GM18951 (cell line): ENCODE measurements at regions not wholly inside any gene's neighbourhood (a gene's known extent, or its start where the extent isn't known, plus 50 kb on each side); places are given as distances from the start of the nearest gene placed in this dataset.
"Not testable (repeated sequence)": the region's sequence is repeated elsewhere in the genome, so short reads cannot be mapped to it uniquely, and the experiment has no call there.

Source experiments
- POLR2A ChIP-seq: IDR thresholded peaks from 4 replicates; pipeline ENCODE4 v1.6.1; 2011; ENCODE audit warnings: mild to moderate bottlenecking; ENCODE audit not compliant: insufficient read length, insufficient read depth; ENCODE audit errors: extremely low read depth
- in situ Hi-C: fragments of 300-500 bp; cut with MboI; formaldehyde crosslinking; loops from one replicate; pipeline ENCODE4 v1.12.0; 2022; ENCODE audit warnings: low sequenced_read_pairs, mixed read lengths, inconsistent platforms; ENCODE audit not compliant: unreplicated experiment

- in situ Hi-C loops, result no loop called here
Observed at GRCh38 chr1:181219938-181220337, 131.4 kb downstream of the IER5 start.

GRCh38 chr1:181221078-181221477 is 132.6 kb downstream of the IER5 start:
- in situ Hi-C loops, result no loop called here
- no peak for TF ChIP-seq POLR2A

More at GRCh38 chr1:181219938-181220337, 131.4 kb downstream of the IER5 start:
- no peak for TF ChIP-seq POLR2A

GRCh38 chr1:181222972-181223505 is 134.5 kb downstream of the IER5 start:
- in situ Hi-C loops, result no loop called here
- no peak for TF ChIP-seq POLR2A

DNA sequence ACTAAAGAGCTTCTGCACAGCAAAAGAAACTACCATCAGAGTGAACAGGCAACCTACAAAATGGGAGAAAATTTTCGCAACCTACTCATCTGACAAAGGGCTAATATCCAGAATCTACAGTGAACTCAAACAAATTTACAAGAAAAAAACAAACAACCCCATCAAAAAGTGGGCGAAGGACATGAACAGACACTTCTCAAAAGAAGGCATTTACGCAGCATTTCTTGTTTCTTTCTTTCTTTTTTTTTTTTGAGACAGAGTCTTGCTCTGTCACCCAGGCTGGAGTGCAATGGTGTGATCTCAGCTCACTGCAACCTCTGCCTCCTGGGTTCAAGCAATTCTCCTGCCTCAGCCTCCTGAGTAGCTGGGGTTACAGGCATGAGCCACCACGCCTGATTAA is 138.2 kb downstream of the IER5 start:
- in situ Hi-C loops, result not testable (repeated sequence)

DNA sequence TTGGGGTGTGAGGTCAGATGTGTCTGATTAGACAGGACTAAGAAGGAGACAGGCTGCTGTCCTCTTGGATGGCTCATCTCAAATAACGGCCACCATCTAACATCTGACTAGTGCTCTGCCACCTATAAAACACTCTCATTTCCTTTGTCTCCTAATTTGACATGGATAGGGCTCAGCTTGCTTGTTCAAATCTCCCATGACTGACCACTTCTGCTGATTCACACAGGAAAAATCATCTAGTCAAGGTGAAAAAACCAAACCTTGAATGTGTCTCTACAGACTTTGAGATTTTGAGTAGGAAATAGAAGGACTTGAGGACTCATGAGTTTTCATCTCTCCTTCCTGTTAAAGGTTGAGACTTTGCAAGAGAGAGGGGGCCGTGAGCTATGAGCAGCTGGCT is 150.6 kb downstream of the IER5 start:
- no peak for TF ChIP-seq POLR2A
- in situ Hi-C loops, result no loop called here

DNA sequence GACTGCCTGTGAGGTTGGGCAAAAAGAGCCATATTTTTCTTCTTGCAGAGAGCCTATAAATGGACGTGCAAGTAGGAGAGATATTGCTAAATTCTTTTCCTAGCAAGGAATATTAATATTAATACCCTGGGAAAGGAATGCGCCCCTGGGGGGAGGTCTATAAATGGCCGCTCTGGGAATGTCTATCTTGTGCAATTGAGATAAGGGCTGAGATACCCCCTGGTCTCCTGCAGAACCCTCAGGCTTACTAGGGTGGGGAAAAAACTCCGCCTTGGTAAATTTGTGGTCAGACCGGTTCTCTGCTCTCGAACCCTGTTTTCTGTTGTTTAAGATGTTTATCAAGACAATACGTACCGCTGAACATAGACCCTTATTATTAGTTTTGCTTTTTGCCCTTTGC is 157.8 kb downstream of the IER5 start:
- in situ Hi-C loops, result not testable (repeated sequence)

- in situ Hi-C loops, result not testable (repeated sequence)
Observed at GRCh38 chr1:181248361-181248760, 159.9 kb downstream of the IER5 start.

- in situ Hi-C loops, result no loop called here
- TF ChIP-seq POLR2A, result no peak
Observed at GRCh38 chr1:181249186-181249585, 160.7 kb downstream of the IER5 start.

GRCh38 chr1:181250038-181250437 is 161.5 kb downstream of the IER5 start:
- in situ Hi-C loops, result no loop called here

DNA sequence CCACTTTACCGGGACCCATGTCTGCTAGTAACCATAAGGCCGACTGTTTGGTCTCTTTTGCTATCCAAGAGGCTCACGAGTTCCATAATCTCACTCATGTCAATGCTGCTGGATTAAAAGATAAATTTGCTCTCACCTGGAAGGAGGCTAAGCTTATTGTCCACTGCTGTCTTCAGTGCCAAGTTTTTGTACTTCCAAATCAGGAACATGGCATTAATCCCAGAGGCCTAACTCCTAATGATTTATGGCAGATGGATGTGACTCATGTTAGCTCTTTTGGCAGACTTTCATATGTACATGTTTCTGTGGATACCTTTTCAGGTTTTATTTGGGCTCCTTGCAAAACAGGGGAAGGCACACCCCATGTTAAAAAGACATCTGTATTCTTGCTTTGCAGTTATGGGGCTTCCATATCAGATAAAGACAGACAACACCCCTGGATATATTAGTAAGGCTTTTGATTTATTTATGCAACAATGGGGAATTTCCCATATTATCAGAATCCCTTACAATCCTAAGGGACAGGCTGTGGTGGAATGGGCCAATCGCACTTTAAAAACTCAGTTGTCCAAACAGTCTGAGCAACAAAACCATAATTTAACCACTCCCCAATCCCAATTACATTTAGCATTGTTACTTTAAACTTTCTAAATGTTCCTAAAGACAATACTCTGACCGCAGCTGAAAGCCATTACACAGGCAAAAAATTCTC is 162.7 kb downstream of the IER5 start:
- no peak for TF ChIP-seq POLR2A
- in situ Hi-C loops, result no loop called here

More at GRCh38 chr1:181250038-181250437, 161.5 kb downstream of the IER5 start:
- TF ChIP-seq POLR2A, result no peak

DNA sequence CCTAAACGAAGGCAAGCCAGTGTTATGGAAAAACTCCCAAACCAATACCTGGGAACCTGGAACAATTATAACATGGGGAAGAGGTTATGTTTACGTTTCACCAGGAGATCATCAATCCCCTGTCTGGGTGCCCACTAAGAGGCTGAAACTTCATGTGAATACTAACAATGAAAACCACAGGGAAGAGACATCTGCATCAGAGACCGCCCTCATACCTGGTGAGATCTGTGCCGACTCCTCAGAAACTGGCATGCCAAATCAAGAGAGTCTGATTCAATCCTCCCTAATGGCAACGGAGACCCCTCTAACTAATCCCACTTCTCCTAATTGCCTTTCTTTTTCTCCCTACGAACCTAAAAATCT is 163.2 kb downstream of the IER5 start:
- TF ChIP-seq POLR2A, result no peak
- in situ Hi-C loops, result no loop called here

GRCh38 chr1:181253601-181254000 is 165.1 kb downstream of the IER5 start:
- in situ Hi-C loops, result not testable (repeated sequence)

DNA sequence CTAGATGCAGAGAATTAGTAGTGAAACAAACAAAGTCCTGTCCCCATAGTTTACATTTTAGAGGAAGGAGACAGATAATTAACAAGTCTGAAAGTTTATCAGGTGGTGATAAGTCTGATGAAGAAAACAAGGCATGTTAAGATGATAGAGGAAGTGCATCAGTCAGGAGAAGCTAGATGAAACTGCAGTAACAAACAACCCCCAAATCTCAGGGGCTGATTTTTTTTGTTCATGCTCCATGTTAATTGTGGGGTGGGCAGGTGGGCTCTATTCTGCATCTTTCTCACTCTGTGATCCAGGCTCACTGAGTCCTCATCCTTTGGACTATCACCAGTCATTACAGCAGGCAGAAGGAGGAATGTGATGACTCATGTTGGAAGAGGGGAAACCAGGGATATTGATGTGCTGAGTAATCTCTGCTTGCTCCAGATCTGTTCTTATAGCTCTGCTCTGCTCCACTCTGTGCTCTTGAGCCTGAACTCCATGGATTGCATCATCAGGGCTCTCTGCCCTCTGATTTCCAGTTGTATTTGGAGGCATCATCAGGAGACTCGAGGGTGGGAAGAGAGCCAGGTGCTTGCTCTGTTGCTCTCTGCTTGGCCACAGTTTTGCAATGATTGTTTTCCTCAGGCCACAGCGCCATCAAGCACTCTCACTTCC is 166.9 kb downstream of the IER5 start:
- TF ChIP-seq POLR2A, result no peak
- in situ Hi-C loops, result no loop called here

- in situ Hi-C loops, result no loop called here
- TF ChIP-seq POLR2A, result no peak
Observed at GRCh38 chr1:181257117-181257516, 168.6 kb downstream of the IER5 start.

DNA sequence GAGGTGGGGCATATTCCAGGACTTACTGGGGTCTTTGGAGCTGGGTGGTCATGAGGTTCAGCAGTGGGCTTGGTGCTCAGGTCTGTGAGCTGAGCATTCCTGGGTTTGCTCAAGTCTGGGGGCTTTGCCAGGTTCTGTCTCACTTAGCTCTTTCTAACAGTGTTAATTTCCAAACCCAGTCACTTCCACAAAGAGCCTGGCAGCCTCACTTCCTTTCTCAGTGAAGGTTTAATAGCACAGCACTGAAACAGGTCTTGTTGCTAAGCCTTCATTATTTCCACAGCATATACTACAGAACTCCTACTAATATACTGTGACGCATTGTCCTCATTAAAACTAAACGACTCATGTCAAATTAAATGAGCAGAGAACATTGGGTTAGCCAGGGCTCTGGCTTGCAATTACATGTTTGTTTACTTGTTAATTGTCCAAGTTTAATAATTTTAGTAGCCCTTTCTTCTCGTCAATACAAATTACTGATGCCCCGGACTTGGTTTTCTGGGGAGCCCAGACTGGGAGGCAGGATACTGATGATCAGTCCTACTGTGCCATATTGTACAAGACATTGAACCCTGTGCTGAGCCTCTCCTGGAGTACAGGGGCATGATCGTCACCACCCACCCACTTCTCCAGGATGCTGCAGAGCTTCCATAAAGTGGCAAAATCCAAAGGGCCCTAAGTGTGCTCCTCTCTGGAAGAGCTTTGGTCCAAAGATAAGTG is 170.7 kb downstream of the IER5 start:
- in situ Hi-C loops, result no loop called here

More for the DNA sequence above, 170.7 kb downstream of the IER5 start:
- no peak for TF ChIP-seq POLR2A
